Right lobe of liver (tissue), 4 donors: ENCODE measurements at regions not wholly inside any gene's neighbourhood (a gene's known extent, or its start where the extent isn't known, plus 50 kb on each side); places are given as distances from the start of the nearest gene placed in this dataset.

Experiments used
- CTCF ChIP-seq, 4 donors: fragments of 200-600 bp in 3 of 4; fragments of 450-650 bp in 1 of 4; IDR thresholded peaks; one replicate each; pipeline versions ENCODE4 v1.5.1 to v1.8.0; 2016 to 2022; ENCODE audit warnings: antibody characterized with exemption in 4 of 4, mild to moderate bottlenecking in 2 of 4
- POLR2A ChIP-seq: fragments of 450-650 bp; IDR thresholded peaks from one replicate; pipeline ENCODE4 v1.6.1; 2017; ENCODE audit warnings: antibody characterized with exemption, mild to moderate bottlenecking
- donor health status: DM: no; HTN: no; CAD: no.
- donor health status: DM: no; HTN: no; CAD: no.
- donor health status: DM: no; HTN: yes; CAD: no.

GRCh38 chr13:109363431-109363830 is 423.0 kb downstream of the IRS2 start:
- TF ChIP-seq CTCF (IDR thresholded peaks at IDR 0.05) (no peak), POLR2A (no peak)
